Activated CD8-positive, alpha-beta memory T cell treated with anti-CD3 and anti-CD28 coated beads, Interleukin-2, amount 50 U/mL, for 24 hours (primary cell): ENCODE measurements at regions not wholly inside any gene's neighbourhood (a gene's known extent, or its start where the extent isn't known, plus 50 kb on each side); places are given as distances from the start of the nearest gene placed in this dataset.

Experiments used
- DNase-seq: peaks from one replicate; pipeline ENCODE4 v3.0.0-alpha.2; 2020; ENCODE audit errors: extremely low read depth

DNA sequence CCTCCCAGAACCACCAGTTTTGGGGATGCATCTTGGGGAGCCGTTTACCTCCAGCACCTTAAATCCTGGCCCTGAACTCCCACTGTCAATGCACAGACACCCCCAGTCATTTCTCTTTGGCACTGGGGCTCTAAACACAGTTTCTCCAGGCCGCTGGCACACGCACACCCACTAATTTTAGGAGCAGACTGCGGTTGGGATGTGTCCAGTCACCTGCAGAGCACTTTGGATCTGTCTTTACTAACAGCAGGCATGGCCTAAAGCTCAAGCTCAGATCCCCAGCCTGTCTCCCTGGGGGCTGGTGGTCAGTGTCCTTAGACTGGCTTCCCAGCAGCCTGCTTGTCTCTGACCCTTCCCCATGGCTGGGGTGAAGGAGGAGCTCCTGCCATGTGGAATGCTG lies 49.9 kb downstream of the SYNE3 start:
- DNase-seq: no peak

DNA sequence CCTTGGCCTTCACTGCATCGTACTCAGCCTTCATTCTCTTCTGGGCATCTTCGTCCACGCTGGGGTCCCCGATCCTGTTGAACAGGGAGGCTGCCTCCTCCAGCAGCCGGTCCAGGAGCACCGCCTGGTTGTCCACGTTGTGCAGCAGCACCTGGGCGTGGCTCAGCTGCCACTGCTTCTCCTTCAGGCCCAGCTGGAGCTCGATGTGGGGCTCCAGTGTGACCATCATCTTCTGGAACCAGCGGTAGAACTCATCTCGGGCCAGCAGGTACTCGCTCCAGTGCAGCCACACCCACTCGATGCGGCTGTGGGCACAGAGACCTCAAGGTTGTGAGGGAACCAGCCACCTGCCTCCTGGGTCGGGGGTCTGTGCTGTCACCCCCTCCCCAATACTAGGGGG lies 50.5 kb downstream of the SYNE3 start:
- no peak for DNase-seq

DNA sequence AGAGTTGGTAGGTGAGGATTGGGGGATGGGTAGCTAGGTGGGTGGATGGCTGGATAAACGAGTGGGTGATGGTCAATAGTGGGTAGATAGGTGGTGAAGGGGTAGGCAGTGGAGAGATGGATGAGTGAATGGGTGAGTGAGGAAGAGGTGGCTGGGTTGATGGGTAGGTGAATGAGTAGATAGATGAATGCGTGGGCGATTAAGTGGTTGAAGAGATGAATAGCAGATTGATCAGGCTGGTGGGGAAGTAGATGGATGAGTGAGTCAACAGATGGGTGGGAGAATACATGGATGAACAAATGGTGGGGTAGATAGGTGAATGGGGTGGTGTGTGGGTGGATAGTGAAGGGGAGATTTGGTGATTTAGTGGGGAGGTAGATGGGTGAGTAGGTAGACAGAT lies 51.1 kb downstream of the SYNE3 start:
- DNase-seq: no peak

DNA sequence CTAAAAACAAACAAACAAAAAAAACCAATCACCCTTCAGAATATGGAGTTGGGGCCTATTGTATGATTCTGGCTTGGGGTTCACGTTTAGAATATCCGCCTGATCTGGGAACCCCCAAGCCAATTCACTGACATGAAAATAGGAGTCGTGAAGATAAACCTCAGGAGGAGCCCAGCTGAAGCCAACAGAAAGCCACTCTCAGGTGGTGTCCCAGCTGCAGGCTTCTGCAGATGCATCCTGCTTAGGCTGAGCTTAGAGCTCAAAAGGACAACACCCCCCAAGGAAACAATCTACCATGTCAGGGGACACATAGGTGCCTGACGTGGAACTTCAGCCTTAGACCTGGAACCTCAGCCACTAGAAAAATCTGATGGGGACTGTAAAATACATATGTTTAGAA lies 51.9 kb downstream of the SYNE3 start:
- no peak for DNase-seq

DNA sequence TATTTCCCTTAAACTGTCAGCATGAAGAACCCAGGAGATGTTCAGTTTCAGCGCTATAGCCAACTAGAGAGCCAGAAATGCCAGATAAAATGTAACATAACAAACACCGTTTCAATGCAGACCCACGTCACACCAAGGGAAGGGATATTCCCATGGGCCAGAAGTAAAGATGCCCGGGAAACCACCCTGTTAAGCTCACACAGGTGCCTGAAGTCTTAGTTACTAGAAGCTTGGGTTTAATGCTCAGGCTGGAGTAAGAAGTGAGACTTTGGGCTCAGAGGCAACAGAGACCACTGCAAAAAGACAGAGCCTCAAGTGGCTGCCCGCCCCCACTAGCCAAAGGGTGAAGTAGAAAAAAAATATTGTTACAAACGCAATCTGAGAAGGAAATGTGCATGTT lies 52.3 kb downstream of the SYNE3 start:
- DNase-seq: no peak

DNA sequence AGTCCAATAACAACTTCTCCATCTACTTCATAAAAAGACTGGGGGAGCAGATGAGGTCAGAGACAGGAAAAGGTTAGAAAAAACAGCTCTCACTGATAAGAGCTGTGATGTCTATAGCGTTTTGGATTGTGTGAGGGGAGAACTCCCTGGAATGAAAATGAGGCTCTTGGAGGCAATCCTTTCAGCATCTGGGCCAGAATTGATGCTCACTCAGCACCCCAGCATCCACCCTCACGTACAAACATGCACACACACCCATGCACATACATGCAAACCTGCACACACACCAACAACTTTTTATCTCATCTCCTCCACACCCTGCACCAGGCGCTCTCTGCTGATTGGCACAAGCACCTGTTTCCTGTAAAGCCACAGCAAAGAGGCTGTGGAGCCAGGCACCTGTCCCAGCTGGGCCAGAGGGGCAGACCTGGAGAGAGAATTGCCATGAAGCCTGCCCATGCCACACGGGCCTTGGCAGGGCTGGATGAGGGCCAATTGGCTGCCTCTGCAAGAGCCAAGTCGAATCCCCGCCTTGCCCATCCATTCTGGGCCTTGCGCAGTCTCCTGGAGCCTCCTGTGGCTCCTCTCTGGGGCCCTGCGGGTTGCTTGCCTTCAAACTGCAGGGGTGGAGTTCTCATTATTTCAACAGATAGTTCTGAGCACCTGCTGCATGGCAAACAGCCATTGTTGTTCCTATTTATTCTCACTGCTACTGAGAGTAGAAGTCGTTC lies 53.1 kb downstream of the SYNE3 start:
- no peak for DNase-seq

DNA sequence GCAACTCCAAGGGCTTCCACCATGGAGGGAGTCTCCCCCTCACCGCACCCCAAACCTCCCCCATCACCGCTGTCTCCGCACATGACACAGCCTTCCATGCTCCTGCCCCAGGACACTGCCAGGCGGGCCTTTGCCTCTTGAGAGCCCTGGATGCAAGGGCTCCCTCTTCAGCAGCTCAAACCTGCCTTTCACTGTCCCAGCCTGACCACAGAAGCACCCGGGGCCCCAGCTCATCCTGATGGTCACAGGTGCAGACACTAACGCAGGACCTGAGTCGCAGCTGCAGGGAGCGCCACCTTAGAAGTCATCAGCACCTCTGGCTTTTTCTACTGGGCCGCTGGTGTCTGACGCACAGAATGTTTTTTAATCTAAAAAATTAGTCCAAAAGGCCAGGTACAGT lies 54.0 kb downstream of the SYNE3 start:
- no peak for DNase-seq

DNA sequence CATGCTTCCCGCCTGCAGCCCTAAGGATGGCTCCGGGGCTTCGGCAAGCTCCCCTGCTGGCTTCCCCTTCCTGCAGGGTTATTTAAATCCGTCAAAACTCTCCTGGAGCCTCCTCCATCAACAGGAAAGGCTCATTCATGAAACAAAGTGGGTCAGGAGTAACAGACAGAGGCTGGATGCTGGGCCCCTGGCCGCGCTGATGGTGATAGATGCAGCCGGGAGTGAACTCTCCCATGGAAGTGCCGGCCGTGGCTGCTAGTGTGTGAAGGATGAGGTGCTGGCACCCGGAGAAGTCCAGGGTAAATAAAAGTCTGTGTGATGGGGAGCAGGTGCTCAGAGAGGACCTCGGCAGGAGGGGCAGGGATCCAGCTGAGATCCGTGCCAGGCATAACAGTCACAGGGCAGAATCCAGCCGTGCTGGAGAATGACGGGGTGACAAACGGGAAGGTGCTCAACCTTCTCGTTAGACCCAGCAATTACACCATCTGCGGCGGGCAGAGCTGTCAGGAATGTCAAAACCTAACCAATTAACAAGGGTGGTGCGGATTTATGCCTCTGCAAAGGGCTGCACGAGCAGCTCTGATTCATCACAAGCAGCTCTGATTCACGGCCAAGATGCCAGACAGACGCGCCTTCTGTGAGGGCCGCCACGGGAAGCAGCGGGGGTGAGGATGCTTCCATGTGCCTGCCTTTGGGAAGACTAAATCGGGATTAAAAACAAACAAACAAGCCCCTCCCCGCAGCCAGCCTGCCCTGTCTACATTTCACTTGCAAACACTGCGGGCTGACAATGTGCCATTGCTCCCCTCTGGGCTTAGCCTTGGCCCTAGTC lies 55.6 kb downstream of the SYNE3 start:
- DNase-seq: no peak

DNA sequence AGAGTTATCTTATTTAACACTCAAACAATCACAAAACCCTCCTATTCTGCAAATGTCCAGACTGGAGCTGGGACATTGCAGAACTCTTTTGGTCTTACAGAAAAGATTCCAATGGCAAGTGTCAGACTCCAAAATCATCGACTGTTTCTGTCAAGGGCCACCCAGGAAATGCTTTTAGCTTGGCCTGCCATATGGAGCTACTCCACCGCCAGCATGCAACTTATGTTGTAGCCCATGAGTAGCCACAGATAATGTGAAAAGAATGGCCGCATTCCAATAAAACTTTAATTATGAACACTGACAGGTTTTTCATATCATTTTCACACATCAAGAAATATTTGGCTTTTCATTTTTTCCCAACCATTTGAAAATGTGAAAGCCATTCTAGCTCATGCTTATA lies 57.5 kb downstream of the SYNE3 start:
- DNase-seq: no peak

DNA sequence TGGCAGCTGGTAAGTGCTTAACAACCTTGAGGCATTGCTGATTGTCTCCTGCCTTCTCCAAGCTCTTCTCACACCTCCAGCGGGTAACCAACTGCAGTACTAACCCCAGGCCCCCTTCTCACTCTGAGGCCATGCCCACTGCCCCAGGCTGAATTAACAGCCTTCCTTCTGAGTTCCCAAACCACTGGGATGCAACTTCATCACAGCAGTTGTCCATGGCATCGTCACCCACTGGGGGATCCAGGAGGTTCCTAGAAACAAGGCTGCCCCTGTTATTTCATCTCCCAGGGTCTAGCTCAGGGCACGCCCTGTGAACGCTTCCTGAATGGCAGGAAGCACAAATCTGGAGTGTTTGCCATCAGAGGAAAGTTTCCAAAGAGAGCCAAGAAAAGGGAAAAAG lies 58.0 kb downstream of the SYNE3 start:
- no peak for DNase-seq

DNA sequence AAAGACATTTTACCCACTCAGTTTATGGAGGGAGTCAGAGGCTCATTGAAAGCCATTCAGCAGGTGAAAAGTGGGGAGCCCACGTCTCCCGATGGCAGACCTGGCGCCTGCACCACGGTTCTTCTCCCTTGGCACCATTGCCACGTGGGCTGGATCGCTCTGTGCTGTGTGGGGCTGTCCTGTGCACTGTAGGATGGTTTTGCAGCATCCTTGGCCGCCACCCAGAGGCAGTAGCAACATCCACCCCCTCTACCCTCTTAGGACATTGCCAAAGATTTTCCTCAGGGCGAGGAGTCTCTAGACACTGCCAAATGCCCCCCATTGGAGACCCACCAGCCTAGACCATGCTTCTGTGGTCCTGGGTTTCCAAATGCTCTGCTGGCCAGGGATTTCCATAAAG lies 60.2 kb downstream of the SYNE3 start:
- no peak for DNase-seq

DNA sequence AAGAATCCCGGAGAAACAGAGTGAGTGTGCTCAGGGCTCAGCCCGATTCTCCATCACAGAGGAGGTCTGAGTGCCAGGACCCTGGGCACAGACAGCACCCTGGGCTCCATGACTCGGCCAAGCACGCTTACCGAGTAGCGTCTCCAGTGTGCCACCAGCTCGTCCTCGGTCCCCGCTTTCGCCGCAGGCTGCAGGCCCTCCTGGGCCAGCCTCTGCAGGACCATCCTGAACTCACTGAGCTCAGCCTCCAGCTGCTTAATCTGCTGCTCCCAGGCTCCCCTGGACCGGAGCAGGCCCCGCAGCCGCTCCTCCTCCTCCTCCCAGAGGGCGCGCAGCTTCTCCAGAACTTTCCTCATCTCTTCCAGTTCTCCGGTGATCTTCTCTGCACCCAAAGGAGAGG lies 61.2 kb downstream of the SYNE3 start:
- no peak for DNase-seq

DNA sequence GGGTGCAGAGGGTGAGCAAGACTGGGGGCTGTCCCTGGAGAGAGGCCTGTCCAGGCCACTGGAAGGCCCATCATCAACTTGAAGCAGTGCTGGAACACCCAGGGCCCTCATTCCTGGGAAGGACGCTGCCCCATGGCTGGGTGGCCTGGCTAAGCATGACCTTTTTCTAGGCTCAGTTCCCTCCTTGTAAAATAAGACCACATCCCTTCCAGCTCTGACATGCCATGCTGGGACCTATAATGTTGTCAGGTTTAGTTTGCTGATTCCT lies 62.8 kb downstream of the SYNE3 start:
- no peak for DNase-seq

DNA sequence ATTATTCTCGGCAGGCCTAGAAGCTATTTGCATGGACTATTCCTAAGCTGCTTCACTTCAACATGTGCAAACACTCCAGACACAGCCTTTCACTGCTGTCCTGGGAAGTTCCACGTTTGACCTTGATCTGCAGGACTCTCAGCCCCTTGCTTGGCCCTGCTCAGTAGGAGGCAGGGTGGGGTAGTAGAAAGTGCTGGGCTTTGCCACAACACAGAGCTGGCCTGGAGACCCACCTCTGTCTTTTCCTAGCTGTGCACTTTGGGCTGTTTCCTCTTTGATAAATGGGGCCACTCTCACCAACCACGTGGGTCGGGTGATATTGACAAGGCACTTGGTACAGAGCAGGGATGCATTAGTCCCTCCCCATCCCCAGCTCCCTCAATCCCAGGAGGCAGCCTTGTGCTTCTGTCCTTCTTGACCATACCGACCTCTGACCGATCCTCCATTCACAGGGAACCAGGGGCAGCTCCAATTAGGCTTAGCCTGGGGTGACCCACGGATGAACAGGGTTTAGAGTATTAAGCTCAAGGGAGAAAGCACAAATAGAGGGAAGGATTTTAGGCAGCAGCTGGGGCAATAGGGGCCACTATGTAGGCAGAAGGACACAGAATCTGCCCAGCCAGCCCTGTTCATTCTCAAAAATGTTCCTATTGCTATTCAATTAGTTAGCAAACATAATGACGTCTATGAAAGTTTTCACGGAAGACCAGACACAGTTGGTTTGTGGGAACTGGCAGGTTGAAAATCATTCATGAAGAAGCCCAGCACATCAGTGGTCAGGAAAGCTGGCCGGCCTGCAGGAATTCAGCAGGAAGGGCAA lies 63.3 kb downstream of the SYNE3 start:
- no peak for DNase-seq

DNA sequence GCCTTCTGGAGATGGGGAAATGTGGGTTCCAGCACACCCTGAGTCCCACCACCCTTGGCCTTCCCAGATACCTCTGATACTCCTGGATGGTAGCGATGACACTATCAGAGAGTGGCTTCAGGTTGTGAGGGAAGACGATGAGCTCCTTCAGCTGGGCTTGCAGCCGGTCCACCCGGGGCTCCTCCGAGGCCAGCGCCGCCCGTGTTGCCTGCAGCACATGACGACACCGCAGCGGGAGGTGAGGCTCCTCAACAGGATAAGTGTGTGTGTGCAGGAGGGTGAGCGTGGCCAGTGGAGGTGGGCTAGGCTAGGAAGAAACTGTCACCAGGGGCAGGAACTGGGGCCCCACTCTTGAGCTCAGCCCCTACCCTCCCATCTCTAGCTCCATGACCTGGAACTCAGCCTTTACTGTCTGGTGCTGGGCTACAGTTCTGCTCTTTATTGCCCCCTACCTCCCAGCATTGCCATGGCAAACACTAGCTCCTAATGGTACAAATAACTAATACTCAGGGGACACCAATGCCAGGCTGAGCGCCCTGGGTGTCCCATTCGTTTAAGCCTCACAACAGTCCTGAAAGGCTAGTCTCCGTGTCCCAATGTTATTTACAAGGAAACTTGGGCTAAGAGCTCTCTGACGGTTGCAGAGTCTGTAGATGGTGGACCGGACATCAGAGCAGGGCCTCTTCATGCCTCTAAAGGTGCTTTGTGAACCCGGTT lies 64.1 kb downstream of the SYNE3 start:
- no peak for DNase-seq

DNA sequence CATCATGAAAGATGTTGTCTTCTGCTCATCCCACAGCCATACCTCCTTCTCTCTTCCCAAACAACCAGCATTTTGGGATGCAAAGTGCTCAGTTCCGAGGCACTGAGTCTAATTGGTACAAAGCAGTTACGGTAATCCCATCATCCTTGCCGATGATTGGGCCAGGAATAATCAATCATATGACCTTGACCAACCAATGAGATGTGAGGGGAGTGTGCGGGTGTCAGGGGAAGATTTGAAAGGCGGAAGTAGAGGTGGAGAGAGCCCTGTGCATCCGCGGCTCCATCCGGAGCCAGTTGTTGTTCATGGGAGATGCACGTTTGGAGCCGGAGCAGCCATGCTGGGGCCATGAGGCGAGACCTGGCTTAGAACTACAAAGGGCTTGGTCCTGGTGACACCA lies 67.3 kb downstream of the SYNE3 start:
- no peak for DNase-seq

DNA sequence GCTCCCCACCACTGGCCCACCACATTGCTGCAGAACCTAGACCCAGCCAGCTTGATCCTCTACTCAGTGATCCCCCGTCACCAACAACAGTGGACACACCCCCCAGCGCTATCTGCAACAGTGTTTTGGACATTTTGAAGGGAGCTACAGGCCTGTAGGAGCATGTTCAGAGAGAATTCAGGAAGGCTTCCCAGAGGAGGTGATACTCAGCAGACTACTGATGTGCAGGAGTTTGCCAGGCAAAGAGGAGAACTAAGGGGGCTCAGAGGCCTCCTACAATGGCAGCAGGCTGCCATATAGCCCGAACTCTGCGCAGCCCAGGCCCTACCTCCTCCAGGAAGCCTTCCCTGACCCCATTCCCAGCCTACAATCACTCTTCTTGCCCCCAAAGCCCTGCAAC lies 70.0 kb downstream of the SYNE3 start:
- no peak for DNase-seq

DNA sequence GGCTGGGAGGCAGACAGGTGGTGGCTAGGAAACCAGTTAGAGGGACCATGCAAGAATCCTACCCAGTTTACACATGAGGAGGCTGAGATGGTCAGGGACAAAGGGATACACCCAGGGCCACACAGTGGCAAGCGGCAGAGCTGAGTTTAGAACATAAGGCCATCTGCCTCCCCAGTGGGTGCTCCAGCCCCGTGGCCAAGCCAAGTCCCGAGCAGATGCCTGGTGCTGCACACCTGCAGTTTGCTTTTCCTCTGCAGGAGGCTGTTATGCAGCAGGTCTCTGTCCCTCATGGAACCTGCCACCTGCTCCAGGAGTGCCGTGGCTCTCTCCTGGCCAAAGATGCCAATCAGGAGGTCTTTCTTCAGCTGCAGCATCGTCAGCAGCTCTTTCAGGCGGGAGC lies 70.8 kb downstream of the SYNE3 start:
- DNase-seq: no peak

DNA sequence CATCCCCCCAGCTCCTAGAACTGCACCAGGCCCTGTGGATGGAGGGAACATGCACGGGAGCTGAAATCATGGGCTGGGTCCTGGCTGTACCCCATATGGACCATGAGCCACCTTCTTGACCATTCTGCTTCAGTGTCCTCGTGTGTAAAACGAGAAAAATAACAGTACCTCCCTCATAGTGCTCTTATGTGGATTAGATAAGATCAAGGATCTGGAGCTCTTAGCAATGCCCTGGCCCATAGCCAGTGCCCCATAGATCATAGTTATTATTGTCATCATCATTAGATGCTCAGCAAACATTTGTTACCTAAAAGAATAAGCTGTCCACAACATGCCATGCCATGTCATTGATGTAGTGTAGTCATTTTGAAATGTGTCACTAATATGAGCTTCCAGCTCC lies 71.3 kb downstream of the SYNE3 start:
- DNase-seq: no peak

DNA sequence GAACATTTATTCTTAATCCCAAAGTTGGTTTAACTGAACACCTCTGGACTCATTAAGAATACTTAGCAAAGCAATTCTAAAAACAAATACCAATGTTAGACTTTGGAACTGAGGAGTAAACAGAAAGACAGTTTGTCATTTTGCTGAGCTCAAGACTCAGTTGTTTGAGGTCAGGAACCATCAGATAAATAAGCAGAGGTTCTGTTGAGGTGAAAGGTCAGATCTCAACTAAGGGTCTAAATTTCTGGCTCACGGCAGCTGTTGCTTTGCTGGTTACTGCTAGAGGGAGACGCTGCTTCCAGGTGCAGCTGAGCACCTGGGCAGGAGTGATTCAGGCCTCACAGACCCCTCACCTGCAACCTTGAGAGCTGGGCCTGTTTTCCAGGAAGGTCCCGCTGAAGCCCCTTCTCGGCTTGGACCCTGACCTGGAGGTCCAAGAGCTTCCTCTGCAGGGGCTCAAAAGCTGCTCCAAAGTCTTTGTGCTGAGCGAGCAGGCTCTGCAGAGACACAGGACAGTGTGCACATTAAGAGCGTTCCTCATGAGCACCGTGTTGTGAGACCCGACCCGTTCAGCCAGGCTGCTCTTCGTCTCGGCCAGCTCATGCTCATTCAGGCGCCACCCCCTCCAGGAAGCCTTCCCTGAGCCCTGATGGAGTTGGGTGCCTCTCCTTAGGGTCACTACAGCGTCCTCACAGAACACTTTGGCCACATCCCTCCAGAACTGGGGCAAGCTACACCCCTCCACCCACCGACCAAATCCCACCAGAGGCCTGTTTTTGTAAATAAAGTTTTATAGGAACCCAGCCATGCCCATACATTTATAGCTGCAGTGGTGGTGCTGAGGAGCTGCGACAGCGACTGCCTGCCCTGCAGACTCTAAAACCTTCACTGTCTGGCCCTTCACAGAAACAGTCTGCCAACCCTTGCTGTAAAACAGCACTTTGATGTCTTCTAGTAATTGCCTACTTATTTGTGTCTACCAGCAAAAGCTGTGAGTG lies 72.0 kb downstream of the SYNE3 start:
- no peak for DNase-seq

DNA sequence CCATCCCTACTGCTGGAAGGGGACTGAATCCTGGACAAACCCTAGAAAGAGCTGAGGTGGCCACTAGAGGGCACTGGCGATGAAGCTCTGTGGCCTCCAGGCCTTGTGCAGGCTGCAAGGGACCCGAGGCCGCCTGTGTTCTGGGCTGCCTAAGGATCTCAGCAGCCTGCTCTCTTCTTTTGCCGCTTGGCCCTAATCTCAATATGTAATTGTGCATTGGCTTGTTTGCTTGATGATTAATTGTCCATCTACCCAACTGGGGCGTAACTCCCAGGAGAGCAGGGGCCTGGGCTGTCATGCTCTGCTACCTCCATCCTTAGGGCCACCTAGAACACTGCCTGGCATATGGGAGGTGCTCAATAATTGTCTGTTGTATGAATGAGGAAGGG lies 73.8 kb downstream of the SYNE3 start:
- DNase-seq: peak; percentile 55
